ENCODE measurements at regions not wholly inside any gene's neighbourhood (a gene's known extent, or its start where the extent isn't known, plus 50 kb on each side); places are given as distances from the start of the nearest gene placed in this dataset.
"Not testable (repeated sequence)": the region's sequence is repeated elsewhere in the genome, so short reads cannot be mapped to it uniquely, and the experiment has no call there.

- DNase-seq (ENCODE audit: low read depth in 1 of 2, low spot score in 1 of 2) (no peak), ATAC-seq (no peak), FAIRE-seq (no peak)
- ChIA-PET POLR2A (no interaction called here), CTCF (no interaction called here)
- Histone ChIP-seq H3K4me2 (no peak overlapping the region), H3K27ac (no peak overlapping the region), H3K9me3 (no peaks in the 10 kb centered on the region), H3K4me1 (no peaks in the 10 kb centered on the region), H3K4me3 (no peak overlapping the region)
- no peak for TF ChIP-seq CHD2 (IDR thresholded peaks at IDR 0.05; ENCODE audit: low read length, partially characterized antibody)
- TF ChIP-seq NFE2L2 (conservative IDR thresholded peaks at IDR 0.05; ENCODE audit: low read length) = no peak
- no peak for TF ChIP-seq JUN (IDR thresholded peaks at IDR 0.05)
- TF ChIP-seq BHLHE40 (IDR thresholded peaks at IDR 0.05; ENCODE audit: low read depth, low read length) = no peak
- TF ChIP-seq, protein P1, sequence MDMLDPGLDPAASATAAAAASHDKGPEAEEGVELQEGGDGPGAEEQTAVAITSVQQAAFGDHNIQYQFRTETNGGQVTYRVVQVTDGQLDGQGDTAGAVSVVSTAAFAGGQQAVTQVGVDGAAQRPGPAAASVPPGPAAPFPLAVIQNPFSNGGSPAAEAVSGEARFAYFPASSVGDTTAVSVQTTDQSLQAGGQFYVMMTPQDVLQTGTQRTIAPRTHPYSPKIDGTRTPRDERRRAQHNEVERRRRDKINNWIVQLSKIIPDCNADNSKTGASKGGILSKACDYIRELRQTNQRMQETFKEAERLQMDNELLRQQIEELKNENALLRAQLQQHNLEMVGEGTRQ (IDR thresholded peaks at IDR 0.05) = no peak
- TF ChIP-seq HEYL (CRISPR knock-in tag; IDR thresholded peaks at IDR 0.05) = no peak
- no peak for TF ChIP-seq POLR2A (IDR thresholded peaks at IDR 0.05; ENCODE audit: low read length)
- no peak for TF ChIP-seq HDAC2 (IDR thresholded peaks at IDR 0.05)
- TF ChIP-seq CHD4 (IDR thresholded peaks at IDR 0.05; ENCODE audit: borderline replicate concordance) = no peak
- TF ChIP-seq ELK1 (IDR thresholded peaks at IDR 0.05; ENCODE audit: low read depth, low read length) = no peak
- TF ChIP-seq RCOR1 (IDR thresholded peaks at IDR 0.05; ENCODE audit: low read depth, low read length) = no peak
- no peak for TF ChIP-seq ZC3H11A (IDR thresholded peaks at IDR 0.05)
- no peak for TF ChIP-seq MAZ (IDR thresholded peaks at IDR 0.05; ENCODE audit: borderline replicate concordance, low read depth, low read length)
- no peak for TF ChIP-seq ZFP36 (IDR thresholded peaks at IDR 0.05; ENCODE audit: borderline replicate concordance, partially characterized antibody)
- no peak for TF ChIP-seq NPAS2 (CRISPR knock-in tag; IDR thresholded peaks at IDR 0.05; ENCODE audit: borderline replicate concordance)
- TF ChIP-seq ZNF302 (CRISPR knock-in tag; IDR thresholded peaks at IDR 0.05) = no peak
- WGBS (ENCODE audit: missing lambda C conversion rate) = 38% methylated on average over 1 of the region's 1 CpG
Observed at GRCh38 chr3:104031598-104031997, 1335.1 kb upstream of the ALCAM start.

- Histone ChIP-seq H3K4me1 (no peaks in the 10 kb centered on the region), H3K4me3 (no peak overlapping the region), H3K9me3 (no peaks in the 10 kb centered on the region), H3K4me2 (no peak overlapping the region), H3K27ac (no peak overlapping the region)
- ATAC-seq (no peak), FAIRE-seq (no peak), DNase-seq (ENCODE audit: low read depth in 1 of 2, low spot score in 1 of 2) (no peak)
- ChIA-PET POLR2A (no interaction called here), CTCF (no interaction called here)
- no peak for TF ChIP-seq ESRRA (IDR thresholded peaks at IDR 0.05; ENCODE audit: borderline replicate concordance, low read length)
- no peak for TF ChIP-seq SMC3 (IDR thresholded peaks at IDR 0.05)
Observed at GRCh38 chr3:104032283-104032682, 1334.4 kb upstream of the ALCAM start.

- DNase-seq (ENCODE audit: low read depth in 1 of 2, low spot score in 1 of 2) (no peak), ATAC-seq (no peak), FAIRE-seq (no peak)
- Histone ChIP-seq H3K9me3 (no peaks in the 10 kb centered on the region; the same call in 2 of the 3 replicates), H3K27ac (no peak overlapping the region), H3K4me1 (no peaks in the 10 kb centered on the region), H3K4me2 (no peak overlapping the region), H3K4me3 (no peak overlapping the region)
- no peak for TF ChIP-seq HEYL (CRISPR knock-in tag; IDR thresholded peaks at IDR 0.05)
- TF ChIP-seq FOXS1 (CRISPR knock-in tag; IDR thresholded peaks at IDR 0.05) = no peak
- TF ChIP-seq RCOR1 (IDR thresholded peaks at IDR 0.05; ENCODE audit: low read depth, low read length) = no peak
- TF ChIP-seq EHF (CRISPR knock-in tag; IDR thresholded peaks at IDR 0.05) = no peak
- no peak for TF ChIP-seq KDM1A (IDR thresholded peaks at IDR 0.05; ENCODE audit: low read depth)
- no peak for TF ChIP-seq SMC3 (IDR thresholded peaks at IDR 0.05)
- no peak for TF ChIP-seq HDAC2 (IDR thresholded peaks at IDR 0.05)
- TF ChIP-seq NFE2L2 (conservative IDR thresholded peaks at IDR 0.05; ENCODE audit: low read length) = no peak
- no peak for TF ChIP-seq BHLHE40 (IDR thresholded peaks at IDR 0.05; ENCODE audit: low read depth, low read length)
- TF ChIP-seq BCL3 (IDR thresholded peaks at IDR 0.05) = no peak
- TF ChIP-seq MAX (IDR thresholded peaks at IDR 0.05) = no peak
- no peak for TF ChIP-seq HOXB13 (CRISPR knock-in tag; IDR thresholded peaks at IDR 0.05; ENCODE audit: low read depth)
- no peak for TF ChIP-seq EP300 (IDR thresholded peaks at IDR 0.05)
- POLR2A ChIA-PET = no interaction called here
- CTCF ChIA-PET = no interaction called here
Observed at GRCh38 chr3:104040896-104041295, 1325.8 kb upstream of the ALCAM start.

DNA sequence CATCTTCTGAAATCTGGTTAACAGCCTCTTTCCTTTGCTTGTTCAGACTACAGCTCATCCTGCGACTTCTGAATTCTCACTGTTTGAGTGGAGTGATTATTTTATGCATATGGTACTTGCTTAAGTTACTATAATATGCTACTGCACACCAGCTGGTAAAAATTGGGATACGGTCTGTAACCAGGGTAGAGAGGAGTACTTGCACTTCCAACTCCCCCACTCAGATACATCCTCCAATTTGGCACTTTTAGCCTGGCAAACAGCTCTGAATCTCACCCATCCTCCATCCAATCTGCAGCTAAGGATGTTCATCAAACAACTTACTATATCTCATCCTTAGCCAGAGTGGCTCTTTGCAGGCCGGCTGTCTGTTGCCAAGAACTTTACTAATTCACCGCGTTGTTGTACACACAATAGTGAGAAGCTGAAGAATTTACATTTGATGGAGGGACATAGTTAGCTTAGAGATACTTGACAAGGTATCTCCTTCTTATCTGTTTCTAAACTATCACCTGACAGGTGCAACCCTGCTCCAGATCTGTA is 1323.6 kb upstream of the ALCAM start:
- H3K4me3 ChIP-seq; CTCF ChIA-PET; ATAC-seq; H3K9me3 ChIP-seq; DNase-seq (ENCODE audit: low read depth in 1 of 2, low spot score in 1 of 2); H3K27ac ChIP-seq; POLR2A ChIA-PET; FAIRE-seq; H3K4me2 ChIP-seq; H3K4me1 ChIP-seq: not testable (repeated sequence)
- WGBS (ENCODE audit: missing lambda C conversion rate) = 63% methylated on average over 5 of the region's 5 CpGs

Measured in A549 (cell line).